RPMI7951 (cell line): ENCODE measurements at regions not wholly inside any gene's neighbourhood (a gene's known extent, or its start where the extent isn't known, plus 50 kb on each side); places are given as distances from the start of the nearest gene placed in this dataset.
"Not testable (repeated sequence)": the region's sequence is repeated elsewhere in the genome, so short reads cannot be mapped to it uniquely, and the experiment has no call there.

Experiments used
- DNase-seq: peaks from one replicate; pipeline ENCODE4 v3.0.0-alpha.2; 2012; ENCODE audit warnings: low read depth

DNA sequence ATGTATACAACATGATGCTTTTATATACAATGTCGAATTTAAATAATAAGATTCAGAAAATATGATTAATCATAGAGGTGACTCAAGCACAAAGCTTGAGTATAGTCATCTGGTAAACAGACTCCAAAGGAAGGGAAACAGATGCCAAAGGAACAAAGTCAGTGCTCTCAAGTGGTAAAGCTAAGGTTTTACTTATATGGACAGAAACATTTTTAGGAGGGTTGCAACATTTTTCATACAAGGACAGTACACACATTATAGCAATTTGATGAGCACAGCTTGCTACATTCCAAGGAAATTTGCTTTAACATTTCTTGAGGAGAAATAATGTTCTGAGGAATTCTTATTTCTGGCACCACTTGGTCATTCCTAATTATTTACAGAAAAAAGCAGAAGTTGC is 333.4 kb upstream of the AADAT start:
- DNase-seq: peak; percentile 3

DNA sequence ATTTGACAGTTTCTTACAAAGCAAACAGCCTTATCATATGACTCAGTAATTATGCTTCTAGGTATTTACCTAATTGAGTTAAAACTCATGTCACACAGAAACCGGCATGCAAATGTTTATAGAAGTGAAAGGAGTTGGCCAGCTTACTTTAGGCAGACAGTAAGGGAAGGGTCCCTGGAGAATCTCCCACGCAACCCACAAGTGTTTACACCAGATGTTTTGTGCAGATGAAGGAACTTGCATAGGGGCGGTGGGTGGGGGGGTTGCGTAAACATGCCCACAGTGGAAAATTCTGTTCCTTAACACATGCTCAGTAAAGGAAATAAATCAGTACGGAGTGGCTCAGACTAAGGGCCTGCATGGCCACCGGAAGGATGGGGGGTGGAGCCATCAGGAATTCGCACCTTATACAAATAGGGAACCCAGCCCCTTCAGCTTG is 330.5 kb upstream of the AADAT start:
- DNase-seq: peak; percentile 8

DNA sequence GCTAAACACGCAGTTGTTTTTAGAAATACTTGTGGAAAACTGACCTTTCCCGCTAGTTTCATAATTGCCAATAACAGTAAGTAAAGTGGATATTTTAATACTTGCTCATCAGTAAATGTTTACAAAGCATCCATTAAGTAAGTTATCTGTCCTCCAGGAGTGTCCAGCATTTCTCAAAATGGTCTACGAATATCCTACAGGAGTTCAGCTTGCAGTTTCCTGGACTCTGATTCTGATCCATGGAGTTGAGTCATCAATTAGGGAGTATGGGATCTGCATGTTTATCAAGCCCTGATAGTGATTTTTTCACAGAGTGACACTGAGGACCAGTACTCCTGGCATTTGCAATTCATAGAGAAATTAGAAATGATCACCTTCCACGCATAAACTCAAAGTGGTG is 325.2 kb upstream of the AADAT start:
- no peak for DNase-seq

DNA sequence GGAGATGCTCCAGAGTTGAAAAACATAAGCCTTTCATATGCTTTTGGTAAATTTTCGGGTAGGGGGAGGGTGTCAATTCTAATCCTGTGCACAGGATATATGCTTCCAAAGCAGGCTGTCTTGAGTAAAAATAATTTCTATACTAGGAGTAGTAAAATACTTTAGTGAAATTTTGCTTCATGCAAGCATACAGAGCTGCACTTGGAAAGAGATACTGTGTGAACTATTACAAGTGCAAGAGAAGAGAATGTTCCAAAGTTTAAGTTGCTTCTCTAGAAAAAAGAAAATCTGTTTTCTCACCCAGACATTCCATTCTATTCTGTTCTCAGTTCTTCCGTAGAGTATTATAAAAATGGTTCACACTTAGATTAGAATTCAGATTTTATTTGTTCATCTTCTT is 324.6 kb upstream of the AADAT start:
- no peak for DNase-seq

DNA sequence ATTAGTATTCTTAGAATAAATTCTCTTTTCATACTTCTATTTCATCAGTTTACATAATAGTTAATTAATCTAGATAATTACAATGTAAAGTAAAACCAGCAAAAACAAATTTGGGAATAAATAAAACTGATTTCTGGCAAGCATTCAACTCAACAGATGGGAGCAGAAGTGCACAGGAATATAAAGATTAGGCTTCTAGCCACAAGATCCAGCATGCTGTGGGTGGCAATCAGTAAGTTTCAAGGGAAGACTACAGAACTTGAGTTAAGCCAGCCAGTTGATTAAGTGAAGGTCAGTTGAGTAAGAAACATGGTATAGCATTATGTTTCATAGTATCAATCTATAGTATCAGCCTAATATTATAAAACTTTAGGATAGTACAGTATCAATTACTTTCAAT is 324.2 kb upstream of the AADAT start:
- DNase-seq: no peak

DNA sequence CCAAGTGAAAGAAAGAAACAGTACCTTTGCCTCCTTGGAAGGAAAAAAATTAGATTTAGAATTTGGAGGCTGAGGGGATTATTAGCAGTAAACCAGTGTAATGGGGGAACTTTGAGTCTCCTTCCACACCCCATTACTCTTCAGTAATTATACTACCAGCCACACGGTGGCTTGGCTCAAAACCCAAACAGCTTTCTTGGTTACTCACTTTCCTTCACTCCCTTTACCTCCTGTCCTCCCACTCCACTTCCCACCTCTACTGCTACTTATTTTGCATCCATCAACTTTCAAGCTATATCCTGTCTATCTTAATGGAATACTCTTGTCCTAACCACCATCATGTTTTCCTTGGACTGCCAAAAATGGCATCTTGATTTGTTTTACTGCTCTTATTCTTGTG is 310.6 kb upstream of the AADAT start:
- DNase-seq: no peak

DNA sequence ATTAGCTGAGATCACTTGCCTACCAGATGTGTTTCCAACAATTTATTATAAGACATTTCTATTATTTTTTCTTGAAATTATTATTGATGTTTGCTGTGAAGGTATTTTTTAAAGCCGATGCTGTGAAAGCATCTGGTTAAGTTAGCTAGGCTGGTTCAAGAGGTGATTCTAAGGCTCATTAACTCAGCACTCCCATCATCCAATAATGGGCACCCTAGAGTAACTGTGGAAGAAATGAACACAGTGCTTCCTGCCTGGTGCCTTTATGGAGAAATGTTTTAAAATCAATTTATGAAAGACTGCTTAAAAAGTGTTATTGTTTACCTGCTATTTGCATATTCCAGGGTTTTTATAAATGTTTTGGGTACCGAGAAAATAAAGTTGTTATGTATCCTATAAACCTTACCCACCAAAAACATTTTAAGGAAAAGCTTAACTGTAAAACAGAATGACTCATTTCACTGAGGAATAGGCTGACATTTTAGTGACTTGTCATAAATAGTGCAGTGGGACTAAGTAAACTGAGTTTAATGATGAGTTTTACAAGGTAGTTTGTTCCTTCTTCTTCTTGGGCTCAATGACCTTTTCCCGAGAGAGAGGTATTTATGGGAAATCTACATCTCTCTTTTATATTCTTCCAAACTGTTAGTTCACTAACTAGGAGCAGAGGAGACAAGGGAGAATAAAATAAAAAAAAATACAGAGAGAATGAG is 310.0 kb upstream of the AADAT start:
- no peak for DNase-seq

DNA sequence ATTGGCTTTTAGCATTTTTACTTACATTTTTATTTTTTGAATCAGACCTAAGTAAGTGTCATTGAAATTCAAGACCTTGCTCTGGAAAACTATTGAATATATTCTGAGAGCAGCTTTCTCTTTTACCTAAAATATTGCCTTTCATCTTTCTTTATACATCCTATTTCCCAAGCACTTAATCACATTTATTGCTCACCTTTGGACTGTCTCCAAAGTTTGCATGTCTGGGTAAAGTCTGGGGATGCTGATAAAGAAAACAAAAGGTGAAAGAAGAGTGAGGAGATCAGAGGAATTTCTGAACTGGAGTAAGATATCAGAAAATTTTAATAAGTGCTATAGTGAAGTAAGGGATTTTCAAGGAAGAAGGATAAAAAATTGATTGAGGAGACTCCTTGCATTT is 308.5 kb upstream of the AADAT start:
- DNase-seq: no peak

DNA sequence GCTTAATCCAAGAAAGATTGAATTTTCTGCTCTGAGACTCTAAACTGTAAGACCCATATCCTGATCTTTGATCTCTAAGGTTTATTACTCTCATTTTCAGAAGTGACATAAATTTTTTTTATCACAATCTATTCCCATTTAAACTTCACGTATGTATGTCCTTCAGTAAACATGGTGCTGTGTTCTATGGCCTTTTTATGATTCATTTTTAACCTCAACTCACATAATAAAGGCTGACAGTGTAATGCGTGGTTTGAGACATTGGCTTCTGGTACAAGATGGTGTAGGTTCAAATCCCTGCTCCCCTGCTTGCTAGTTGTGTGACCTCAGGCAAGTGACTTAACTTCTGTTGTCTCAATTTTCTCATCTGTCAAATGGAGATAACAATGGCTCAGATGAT is 306.0 kb upstream of the AADAT start:
- DNase-seq: no peak

DNA sequence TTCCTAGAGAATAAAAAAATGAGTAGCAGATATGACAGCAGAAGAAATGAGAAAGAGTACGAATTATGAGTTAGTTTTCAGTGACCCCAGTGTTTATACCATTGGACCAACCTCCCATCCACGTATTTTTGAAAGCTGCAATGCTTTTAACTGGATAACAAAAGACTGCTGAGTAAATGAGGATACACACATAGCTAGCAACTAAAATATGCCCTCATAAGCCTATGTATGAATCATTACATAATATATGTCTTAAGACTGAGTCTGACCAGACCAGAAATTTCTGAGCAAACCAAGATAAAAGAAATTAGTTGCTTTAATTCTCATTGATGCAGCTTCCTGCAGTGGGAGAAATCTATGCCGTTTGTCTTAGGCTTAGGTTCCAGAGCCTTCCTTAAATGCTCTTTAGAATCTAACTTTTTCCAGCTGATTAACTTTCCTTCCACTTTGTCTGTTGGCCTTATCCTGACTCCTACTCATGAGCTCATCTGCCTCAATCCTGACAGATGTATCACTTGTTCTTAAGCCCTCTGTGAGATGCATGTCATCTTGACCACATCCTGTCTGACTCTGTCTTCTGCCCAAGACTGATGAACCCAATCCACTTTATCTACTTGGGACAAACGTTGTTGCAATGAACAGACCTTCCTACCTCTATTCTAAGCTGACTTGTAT is 301.4 kb upstream of the AADAT start:
- DNase-seq: peak; percentile 38

DNA sequence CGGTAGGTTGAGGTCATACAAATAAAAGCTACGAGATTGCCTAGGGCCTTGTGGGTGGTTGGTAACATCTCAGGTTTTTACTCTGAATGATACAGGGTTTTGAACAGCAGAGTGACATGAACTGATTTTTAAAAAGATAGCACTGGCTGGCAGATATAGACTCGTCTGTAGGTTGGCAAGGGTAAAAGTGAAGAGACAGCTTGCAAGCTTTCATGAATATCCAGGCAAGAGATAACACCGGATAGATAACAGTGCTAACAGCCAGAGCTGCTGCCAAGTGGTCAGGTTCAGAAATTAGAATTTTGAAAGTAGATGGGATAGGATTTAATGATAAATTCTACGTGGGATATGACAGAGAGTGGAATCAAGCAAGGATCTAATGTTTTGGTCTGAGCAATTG is 299.7 kb upstream of the AADAT start:
- no peak for DNase-seq

DNA sequence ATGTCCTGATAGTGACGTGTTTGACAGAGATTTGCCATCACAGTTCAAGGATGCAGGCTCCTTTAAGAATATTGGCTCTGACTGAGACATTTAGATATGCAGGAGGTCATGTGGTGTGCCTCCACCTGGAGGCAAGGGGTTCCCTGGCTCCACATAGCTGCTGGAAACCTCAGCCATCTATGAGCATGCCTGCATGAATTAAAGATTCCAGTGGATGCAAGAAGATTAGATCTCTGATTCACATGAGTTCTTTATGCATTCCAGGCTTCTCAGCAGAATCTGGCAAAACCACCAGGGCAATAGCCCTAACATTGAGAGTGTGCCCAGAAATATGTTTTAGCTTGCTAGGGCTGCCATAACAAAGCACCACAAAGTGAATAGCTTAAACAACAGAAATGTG is 298.5 kb upstream of the AADAT start:
- no peak for DNase-seq

DNA sequence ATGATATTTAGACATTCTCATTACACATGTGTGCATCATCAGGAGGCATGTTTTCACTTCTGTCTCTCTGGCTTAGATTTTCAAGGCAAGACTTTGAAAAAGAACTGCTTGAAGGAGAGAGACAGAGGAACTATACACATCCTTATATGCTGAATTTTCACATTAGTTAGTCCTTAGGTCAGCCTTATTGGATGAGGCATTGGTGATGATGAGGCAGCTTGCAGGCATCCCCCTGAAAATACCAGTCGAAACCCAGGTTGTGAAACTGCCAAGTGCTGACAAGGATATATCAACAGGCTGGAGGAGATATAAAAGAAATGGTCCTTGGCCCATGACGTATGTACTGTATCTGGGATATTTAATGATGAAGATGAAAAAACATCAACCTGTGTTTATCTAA is 297.2 kb upstream of the AADAT start:
- DNase-seq: no peak

DNA sequence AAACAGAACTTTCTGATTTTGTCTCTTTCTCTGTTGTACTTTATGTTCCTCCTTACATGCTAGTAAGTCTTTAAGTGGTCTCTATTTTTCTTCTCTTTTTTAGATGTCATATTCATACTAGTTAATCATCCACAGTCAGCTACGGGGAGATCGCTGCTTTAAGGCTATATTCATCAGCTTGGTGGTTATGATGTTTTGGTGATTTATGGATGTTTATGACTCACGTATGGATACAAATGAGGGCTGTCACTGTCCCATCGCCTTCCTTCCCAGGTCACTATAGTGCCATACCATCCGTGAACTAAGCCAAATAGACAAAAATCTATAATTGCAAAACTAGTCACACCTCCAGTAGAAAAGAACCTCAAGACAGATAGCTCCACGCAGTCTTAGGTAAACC is 296.8 kb upstream of the AADAT start:
- no peak for DNase-seq

DNA sequence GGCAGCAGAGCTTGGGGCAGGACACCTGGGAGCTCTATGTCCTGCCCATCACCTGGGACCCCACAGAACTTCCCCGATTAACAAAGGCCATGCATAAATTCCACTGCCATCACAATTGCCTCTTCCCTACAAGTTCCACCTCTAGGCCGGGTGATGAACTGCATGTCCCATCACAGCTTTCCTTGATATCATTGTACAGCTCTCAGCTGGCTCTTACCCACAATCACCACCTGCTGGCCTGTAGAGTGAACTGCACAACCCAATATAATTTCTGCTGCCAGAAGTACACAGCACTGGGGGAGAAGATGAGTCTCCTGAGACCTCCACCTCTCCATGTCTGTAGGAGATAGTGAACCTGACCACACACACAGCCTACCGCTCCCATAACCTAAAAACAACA is 285.0 kb upstream of the AADAT start:
- DNase-seq: no peak

DNA sequence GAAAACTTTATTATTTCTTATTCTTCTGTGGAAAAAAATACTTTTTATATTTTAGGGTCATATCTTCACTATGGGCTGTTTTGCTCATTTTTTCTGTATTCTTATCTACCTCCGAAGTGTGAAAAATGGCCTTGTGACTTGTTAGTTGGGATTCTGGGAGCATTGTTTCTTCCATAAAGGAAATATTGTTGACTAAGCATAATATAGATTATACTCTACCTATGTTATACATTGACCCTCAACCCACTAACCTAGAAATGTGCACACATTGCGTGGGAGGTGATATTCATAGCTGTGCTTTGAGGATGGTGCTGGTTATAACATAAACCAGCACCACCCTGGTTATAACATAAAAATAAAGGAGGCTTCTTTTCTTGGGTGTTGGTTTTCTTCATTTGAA is 259.2 kb upstream of the AADAT start:
- DNase-seq: no peak

DNA sequence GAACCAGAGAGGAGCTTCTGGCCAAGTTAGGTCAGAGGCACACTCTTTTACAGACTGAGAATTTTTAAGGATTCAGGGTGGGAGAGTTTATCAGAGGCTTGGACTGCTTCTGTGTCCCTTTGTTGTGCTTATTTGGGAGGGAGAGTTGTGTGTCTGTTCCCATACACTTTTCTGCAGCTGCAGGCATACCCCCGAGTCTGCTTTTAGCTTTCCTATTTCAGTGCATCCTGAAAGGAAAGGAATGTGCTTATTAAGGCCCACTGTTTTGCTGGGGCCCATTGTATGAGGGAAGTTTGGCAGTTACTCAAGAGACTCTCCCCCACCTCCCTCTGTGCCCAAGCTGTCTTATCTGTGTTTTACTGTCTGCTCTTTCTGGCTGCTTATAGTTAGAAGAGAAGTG is 257.4 kb upstream of the AADAT start:
- DNase-seq: not testable (repeated sequence)

DNA sequence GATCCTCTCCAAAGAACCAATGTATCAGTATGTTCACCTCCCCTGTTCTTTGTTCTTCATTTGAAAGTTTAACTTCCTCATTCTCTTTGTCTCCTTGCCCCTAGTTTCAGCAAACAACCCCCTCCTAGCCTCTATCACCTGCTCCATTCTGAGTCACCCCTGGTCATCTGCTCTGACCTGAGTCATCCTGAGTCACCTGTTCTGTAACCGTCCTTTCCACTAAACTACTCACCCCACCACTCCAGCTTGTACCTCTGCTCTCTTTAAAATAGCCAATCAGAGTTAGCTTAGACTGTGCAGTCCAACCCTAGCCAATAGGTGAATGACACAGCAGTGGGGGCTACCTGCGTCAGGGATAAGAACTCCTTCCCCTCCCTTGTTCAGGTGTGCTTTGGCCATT is 249.8 kb upstream of the AADAT start:
- DNase-seq: no peak

DNA sequence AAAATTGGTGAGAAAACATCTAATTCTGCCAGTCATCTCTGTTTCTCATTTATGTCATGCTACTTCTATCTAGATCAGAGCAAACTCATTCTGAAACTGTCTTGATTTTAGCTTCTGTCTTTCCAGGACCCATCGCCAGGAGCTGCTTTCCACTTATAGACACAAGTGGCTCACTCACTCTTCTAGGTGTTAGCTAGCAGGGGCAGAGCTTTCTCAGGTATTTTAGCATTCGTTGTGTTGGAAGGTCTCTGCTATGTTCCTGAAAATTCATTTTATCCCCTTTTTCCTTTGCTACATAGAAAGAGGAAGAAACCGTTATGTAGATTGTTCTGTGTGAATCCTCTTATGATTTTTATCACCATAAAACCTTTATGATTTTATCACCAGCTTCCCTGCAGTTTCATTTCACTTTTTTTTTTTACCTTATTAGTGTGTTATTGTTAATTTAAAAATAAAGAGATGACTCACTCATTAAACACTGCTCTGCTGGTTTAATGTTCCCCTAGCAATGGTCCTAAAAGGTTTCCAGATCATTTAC is 246.6 kb upstream of the AADAT start:
- no peak for DNase-seq

DNA sequence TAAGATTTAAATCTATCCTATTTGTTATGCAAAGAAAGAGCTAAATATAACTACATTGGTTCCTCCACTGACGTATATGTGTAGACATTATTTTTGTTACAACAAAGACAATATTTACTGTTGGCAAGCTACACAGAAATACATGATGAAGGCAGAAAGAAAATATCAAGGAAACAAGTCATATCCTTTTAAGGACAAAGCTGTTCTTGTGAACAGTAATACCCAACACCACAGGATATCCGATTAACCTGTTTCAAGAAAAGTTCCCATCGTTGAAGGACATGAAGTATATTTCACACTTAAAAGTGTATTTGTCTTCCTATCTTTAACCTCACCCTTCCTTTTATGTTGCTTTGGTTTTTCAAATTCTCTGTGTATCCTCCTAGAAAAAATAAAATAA is 235.8 kb upstream of the AADAT start:
- DNase-seq: no peak

DNA sequence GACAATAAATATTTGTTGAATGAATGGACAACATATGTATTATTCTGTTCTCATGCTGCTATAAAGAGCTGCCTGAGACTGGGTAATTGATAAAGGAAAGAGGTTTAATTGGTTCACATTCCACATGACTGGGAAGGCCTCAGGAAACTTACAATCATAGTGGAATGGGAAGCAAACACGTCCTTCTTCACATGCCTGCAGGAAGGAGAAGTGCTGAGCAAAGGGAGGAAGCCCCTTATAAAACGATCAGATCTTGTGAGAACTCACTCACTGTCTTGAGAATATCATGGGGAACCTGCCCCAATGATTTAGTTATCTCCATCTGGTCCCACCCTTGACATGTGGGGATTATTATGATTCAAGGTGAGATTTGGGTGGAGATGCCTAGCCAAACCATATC is 233.9 kb upstream of the AADAT start:
- DNase-seq: no peak

DNA sequence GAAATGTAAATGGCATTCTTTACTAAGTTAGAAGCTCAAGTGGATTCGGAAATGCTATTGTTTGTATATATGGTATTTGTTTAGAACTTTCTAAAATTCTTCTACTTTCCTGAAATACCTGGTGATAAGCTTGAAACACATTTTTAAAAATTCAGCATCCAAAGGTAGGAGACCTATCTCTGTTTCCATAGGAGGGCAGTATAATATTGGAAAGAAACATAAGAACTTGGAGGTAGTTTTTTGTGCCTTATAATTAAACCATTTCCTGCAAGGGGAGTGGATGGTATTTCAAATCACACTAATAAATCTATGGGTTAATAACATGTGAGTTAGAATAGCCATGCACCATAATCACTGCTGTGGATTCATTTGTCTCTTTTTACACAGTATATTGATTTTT is 217.4 kb upstream of the AADAT start:
- no peak for DNase-seq

DNA sequence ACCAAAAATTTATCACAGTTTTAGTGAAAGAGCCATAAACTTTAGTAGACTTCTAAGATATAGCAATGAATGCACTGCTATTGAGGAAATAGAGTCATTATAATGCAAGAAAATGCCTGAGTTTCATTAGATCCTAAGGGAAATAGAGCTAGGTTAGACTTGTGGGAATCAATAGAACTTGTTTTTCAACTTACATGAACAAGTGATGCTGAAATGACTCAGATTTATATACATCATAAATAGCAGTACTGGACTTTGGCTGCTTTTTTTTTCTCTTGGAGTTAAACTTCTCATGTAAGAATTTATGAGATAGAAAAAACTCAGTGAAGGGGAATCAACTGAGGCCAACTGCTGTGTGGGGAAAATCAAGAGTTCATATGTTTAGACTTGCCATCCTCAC is 216.5 kb upstream of the AADAT start:
- DNase-seq: no peak

DNA sequence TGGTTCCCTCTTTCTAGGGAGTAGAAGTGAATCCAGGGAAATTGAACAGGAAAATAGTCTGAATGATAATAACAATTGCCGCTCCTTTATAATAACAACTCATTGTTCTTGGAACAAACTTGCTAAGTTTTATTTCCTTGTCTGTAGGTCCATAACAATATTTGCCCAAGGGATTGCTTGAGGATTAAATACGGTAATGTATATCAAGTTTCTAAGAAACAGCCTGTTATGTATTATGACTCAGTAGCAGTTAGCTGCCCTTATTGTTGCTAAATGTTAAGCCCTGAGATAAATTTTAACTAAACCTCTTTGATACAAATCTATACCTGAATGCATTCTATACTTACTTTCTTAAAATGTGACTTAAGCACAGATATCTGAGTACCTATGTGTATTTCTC is 215.9 kb upstream of the AADAT start:
- no peak for DNase-seq
